NCI-H748 (cell line): ENCODE measurements at regions not wholly inside any gene's neighbourhood (a gene's known extent, or its start where the extent isn't known, plus 50 kb on each side); places are given as distances from the start of the nearest gene placed in this dataset.

ENCODE experiments used
- DNase-seq: peaks from one replicate; lab custom pipeline; 2025; ENCODE audit not compliant: unreplicated experiment; lab: John Stamatoyannopoulos, UW

DNA sequence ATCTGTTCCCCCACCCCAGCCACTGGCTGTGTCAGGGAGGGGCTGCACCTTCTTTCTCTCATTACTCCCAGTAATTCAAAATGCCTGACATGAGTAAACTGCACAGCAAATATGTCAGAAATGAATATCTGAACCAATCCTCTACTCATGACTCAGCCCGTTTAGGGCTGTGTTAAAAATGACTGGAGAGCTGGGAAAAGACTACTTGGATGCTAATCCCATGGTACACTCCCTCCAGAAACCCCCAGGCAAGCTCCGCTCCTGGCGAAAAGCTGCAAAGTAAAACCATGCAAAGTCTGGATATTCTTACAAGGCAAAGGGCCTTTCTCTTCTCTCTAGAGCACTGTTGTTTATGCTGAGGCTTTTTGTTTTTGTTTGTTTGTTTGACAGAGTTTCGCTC is 448.1 kb upstream of the DYNLRB2 start:
- DNase-seq, result no peak

- DNase-seq, result peak; percentile 8
Measured at GRCh38 chr16:80091453-80091852, 449.3 kb upstream of the DYNLRB2 start.

DNA sequence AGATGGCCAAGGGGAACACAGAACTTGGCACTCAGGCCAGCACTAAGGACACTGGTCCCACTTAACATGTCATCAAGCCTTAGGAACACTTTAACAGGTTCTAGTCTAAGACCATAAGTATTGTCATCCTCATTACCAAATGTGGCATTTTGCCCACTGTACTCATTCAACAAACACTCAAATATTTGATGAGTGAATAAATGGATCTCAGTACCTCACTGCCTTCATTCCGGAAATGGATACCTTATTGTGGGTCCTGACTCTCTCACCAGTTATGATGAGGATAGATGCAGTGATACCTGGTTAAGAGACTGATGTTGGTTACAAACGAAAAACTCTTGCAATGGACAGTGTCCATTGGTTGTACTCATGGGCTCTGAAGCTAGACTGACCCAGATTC is 455.2 kb upstream of the DYNLRB2 start:
- DNase-seq, result peak; percentile 21

DNA sequence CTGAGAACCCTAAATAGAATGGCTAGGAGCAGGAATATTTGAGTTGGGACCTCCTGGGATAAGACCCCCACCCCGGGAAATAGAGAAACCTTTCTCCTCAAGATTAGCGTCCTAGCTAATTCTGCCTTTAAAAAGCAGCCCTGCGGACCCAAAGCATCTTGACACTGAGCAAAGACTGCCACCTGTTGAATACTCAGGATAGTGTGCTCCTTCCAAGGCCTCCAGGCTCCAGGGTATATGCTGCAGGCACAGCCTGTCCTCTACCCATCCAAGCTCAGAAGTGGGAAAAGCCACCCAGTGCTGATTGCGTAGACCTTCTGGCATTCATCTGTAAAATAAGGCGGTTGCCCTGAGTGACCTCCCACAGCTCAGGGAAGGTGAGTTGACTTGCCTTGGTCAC is 456.2 kb upstream of the DYNLRB2 start:
- peak; percentile 51 for DNase-seq

DNA sequence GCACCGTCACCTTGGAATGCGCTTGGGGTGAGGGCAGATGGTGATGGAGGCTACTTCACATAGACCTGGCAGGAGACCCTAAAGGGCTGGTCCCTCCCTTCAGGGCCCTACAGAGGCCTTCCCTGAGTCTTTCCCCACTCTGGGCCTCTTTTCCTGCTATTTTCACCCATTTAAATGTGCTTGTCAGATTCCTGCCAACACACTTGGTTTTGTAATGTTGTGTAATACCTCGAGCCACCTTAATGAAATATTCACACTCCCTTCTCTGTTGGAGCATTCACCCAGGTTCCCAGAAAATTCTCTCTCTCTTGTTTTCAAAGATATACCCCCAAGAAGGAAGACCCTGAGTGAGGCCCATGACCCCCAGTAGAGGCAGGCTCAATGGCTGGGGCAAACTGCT is 456.6 kb upstream of the DYNLRB2 start:
- DNase-seq, result no peak

DNA sequence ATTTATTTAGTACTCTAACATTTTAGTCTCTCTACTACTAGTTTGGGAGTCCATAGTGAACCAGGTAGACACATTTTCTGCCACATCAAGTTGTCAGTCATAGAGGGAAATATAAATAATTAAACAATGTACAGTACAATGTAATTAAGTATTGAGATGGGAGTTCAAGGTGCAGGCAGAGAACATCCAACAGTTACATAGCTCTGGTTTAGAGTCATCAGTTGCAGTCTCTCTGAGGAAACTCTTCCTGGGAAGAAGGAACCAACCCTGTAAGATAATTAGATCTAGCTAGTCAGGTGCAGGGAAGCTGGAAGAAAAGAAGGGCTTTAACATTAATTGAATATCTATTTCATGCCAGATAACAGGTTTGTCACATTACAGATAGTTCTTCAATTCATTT is 457.9 kb upstream of the DYNLRB2 start:
- DNase-seq, result no peak

DNA sequence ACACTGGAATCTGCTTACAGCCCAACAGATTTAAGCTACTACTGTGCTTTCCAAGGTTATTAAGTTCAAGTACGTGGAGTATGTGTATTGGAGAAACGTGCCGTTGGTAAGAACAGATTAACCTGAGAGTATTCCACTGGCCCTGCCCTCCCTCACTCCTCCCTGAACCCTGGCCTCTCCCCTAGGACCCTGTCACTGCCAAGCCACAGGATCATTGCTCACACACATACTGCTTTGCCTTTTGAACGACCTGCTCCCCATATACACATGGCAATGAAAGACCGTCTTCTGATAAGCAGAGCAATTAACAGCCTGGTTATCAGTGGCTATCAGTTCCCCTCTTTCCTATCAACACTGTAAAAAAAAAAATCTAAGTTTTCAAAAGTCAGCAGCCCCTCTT is 458.9 kb upstream of the DYNLRB2 start:
- no peak for DNase-seq

- no peak for DNase-seq
Measured at GRCh38 chr16:80080287-80080851, 460.4 kb upstream of the DYNLRB2 start.

- no peak for DNase-seq
Measured at GRCh38 chr16:80079072-80079471, 461.7 kb upstream of the DYNLRB2 start.

DNA sequence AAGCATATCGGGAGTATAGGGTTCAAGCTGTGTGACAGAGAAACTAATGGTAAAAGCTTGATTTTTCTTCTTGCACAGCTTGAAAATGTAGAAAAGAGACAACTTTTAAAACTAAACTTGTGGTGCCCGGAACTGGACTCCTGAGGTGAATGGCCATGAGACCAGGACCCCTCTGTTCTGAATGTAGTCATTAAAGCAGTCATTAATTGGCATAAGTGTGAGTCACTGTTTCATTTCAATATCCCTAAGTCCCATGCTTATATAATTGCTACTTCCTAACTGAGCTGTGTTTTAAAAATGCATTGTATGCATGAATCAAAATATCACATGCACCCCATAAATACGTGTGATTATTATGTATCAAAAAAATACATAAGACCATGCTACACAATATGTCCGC is 463.1 kb upstream of the DYNLRB2 start:
- no peak for DNase-seq

GRCh38 chr16:80074329-80074728 is 466.5 kb upstream of the DYNLRB2 start:
- DNase-seq, result no peak

GRCh38 chr16:80071964-80072456 is 468.8 kb upstream of the DYNLRB2 start:
- DNase-seq, result no peak

- DNase-seq, result peak; percentile 78
Measured at GRCh38 chr16:80066805-80067580, 466.5 kb upstream of the MAF start.

DNA sequence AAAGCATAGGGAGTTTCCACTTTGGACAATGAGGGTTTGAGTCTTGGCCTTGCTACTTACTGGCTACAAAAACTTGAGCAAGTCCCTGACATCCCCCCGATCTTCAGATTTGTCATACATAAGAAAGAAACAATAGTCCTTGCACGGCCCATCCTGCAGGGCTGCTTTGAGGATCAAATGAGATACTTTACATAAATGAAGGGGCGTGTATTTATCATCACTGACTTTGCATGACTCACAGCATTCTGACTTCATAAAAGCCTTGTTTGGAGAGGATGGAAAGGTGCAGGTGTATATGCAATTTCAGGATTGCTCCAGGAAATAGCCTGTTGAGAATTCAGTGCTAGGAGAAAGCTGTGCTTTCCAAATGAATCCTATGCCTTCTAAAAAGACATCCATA is 465.0 kb upstream of the MAF start:
- peak; percentile 86 for DNase-seq

DNA sequence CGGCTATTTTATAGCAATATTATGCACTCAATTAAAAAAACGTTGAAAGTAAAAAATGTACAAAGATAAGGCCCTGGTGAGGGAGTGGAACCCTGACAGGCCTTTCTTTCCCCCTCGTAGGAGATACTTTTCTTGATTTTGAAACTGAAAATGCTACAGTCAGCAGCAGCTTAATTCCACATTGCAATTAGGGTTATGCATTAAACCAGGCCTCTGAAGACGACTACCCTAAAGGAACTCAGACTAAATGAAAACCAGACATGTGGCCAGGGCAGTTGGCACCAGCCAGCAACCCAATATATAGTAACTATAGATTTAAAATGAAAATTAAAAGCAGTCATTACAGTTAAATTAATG is 463.2 kb upstream of the MAF start:
- no peak for DNase-seq

DNA sequence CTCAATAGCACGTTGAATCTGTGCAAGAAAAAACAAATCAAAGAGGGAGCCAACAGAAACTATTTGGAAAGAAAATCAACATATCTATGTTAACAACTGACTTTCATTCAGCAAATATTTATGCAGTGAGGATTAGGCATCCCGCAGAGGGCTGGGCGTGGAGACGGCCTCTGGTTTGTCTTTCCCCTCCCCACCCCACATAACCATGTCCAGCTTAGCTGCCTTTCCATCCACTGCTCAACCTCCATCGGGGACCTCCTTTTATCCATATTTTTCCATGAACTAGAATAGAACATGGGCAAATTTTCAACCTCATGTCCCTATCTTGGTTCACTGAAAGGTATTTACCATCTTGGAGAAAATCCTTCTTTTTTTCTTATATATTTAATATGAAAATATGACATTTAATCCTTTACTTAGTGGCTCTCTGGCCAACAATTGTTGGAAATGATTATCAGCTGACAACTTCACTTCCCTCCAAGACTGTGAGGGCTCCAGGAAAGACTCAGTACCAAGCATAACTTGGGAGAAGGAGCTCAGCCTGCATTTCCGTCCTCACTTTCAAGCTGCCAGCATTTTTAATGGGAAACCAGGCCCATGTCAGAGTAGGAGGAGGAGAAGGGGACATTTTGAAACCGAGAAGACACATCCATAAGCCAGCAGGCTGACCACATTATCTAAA is 462.6 kb upstream of the MAF start:
- DNase-seq, result peak; percentile 33

- DNase-seq, result no peak
Measured at GRCh38 chr16:80062361-80063030, 462.0 kb upstream of the MAF start.

- DNase-seq, result no peak
Measured at GRCh38 chr16:80060470-80060869, 459.9 kb upstream of the MAF start.

GRCh38 chr16:80059836-80060235 is 459.3 kb upstream of the MAF start:
- DNase-seq, result no peak

- no peak for DNase-seq
Measured at GRCh38 chr16:80058214-80058613, 457.7 kb upstream of the MAF start.

DNA sequence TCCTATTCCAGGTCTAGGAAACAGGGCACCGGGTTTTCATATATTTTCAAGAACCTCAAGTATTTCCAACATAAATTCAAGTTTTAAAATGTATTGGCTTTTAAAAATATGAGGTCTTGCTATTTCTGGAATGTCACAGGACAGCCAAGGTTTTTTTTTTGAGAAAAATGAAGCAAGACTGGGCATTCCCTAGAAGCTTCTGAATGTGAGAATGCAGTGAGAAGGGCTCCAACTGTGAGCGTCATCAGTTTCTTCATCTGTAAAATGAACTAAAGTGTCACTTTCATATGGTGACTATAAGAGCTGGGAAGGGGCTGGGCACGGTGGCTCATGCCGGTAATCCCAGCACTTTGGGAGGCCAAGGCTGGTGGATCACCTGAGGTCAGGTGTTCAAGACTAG is 455.8 kb upstream of the MAF start:
- DNase-seq, result no peak

- DNase-seq, result no peak
Measured at GRCh38 chr16:80055831-80056230, 455.3 kb upstream of the MAF start.
